OCI-LY7 (cell line): ENCODE measurements at regions not wholly inside any gene's neighbourhood (a gene's known extent, or its start where the extent isn't known, plus 50 kb on each side); places are given as distances from the start of the nearest gene placed in this dataset.

Source experiments
- BruUV-seq: library from RNA; stranded (reverse); fragments of 400-500 nt; replicated peaks from 2 replicates; lab custom pipeline; 2021; lab: Mats Ljungman, UMichigan
- CTCF ChIA-PET: fragments of 300-600 bp; sonication (Branson Sonifier 250); formaldehyde crosslinking; loops from one replicate; lab custom pipeline; 2022; ENCODE audit warnings: antibody characterized with exemption; ENCODE audit not compliant: unreplicated experiment; lab: Charles Lee
- POLR2A ChIA-PET: fragments of 300-600 bp; sonication (Branson Sonifier 250); formaldehyde crosslinking; loops from one replicate; lab custom pipeline; 2022; ENCODE audit warnings: antibody characterized with exemption; lab: Charles Lee
- DNase-seq: peaks from one replicate; pipeline ENCODE4 v3.0.0-alpha.2; 2015; ENCODE audit warnings: low spot score
- H2AFZ ChIP-seq: fragments of 200-600 bp; sonication (generic), shearing (Covaris generic); 2 replicates; pipeline ENCODE4 v1.6.1; 2014; ENCODE audit warnings: mild to moderate bottlenecking, antibody characterized with exemption, low read length, moderate library complexity
- H3K27ac ChIP-seq: fragments of 200-600 bp; sonication (generic); 2 replicates; pipeline ENCODE4 v1.5.1; 2014; ENCODE audit warnings: mixed run types, low read depth, mild to moderate bottlenecking, moderate library complexity, low read length, inconsistent platforms; ENCODE audit not compliant: poor library complexity, severe bottlenecking
- H3K36me3 ChIP-seq: fragments of 200-600 bp; sonication (generic); 2 replicates; pipeline ENCODE4 v1.6.1; 2014; ENCODE audit warnings: mild to moderate bottlenecking, antibody characterized with exemption, low read length, moderate library complexity, mixed read lengths; ENCODE audit not compliant: insufficient read depth
- H3K4me1 ChIP-seq: fragments of 200-600 bp; sonication (generic); 2 replicates; pipeline ENCODE4 v1.5.1; 2014; ENCODE audit warnings: mild to moderate bottlenecking, low read length; ENCODE audit not compliant: insufficient read depth, poor library complexity, severe bottlenecking
- H3K4me2 ChIP-seq: fragments of 200-600 bp; sonication (generic); 2 replicates; pipeline ENCODE4 v1.6.1; 2014; ENCODE audit warnings: mild to moderate bottlenecking, low read length
- H3K4me3 ChIP-seq: fragments of 200-600 bp; sonication (generic); 2 replicates; pipeline ENCODE4 v1.5.1; 2014; ENCODE audit warnings: mild to moderate bottlenecking, low read depth, low read length; ENCODE audit not compliant: poor library complexity, severe bottlenecking
- H3K79me2 ChIP-seq: fragments of 200-600 bp; sonication (generic); 2 replicates; pipeline ENCODE4 v1.6.1; 2016; ENCODE audit warnings: low read depth, mild to moderate bottlenecking, low read length, moderate library complexity, mixed read lengths; ENCODE audit not compliant: insufficient read depth
- H3K9me2 ChIP-seq: fragments of 200-600 bp; sonication (generic); 2 replicates; pipeline ENCODE4 v1.6.1; 2016; ENCODE audit warnings: mild to moderate bottlenecking, low read length, mixed read lengths; ENCODE audit not compliant: insufficient read depth
- H3K9me3 ChIP-seq: fragments of 200-600 bp; sonication (generic); 2 replicates; pipeline ENCODE4 v1.6.1; 2014; ENCODE audit warnings: mild to moderate bottlenecking, mixed run types, low read length, mixed read lengths
- H4K20me1 ChIP-seq: fragments of 200-600 bp; sonication (generic); 2 replicates; pipeline ENCODE4 v1.6.1; 2014; ENCODE audit warnings: mild to moderate bottlenecking, antibody characterized with exemption, low read length, moderate library complexity, mixed read lengths; ENCODE audit not compliant: insufficient read depth
- CTCF ChIP-seq: fragments of 200-600 bp; sonication (generic); conservative IDR thresholded peaks from 2 replicates; pipeline ENCODE4 v1.5.1; 2014; ENCODE audit warnings: mild to moderate bottlenecking, antibody characterized with exemption, low read length, moderate library complexity, mixed read lengths
- EZH2phosphoT487 ChIP-seq: fragments of 200-600 bp; sonication (generic); IDR thresholded peaks from 2 replicates; pipeline ENCODE4 v1.6.1; 2018; ENCODE audit warnings: low read depth, borderline replicate concordance, mild to moderate bottlenecking, mixed run types, antibody characterized with exemption, low read length, moderate library complexity, mixed read lengths
- intact Hi-C: fragments of 100-400 bp; cut with micrococcal nuclease; formaldehyde crosslinking; loops from one replicate; pipeline ENCODE4 v1.10.0; 2022; ENCODE audit not compliant: unreplicated experiment

GRCh38 chr11:110896358-110896757 lies 184.1 kb upstream of the ARHGAP20 start:
- Histone ChIP-seq H3K79me2 (no peaks in the 10 kb centered on the region), H3K4me1 (no peaks in the 10 kb centered on the region), H4K20me1 (no peaks in the 10 kb centered on the region), H3K27ac (no peak overlapping the region), H3K9me2 (no peaks in the 10 kb centered on the region), H3K9me3 (no peaks in the 10 kb centered on the region), H3K36me3 (no peaks in the 10 kb centered on the region), H2AFZ (no peak overlapping the region), H3K4me2 (no peak overlapping the region), H3K4me3 (no peak overlapping the region)
- POLR2A ChIA-PET, result no interaction called here
- TF ChIP-seq CTCF, result no peak
- no peak for TF ChIP-seq EZH2phosphoT487
- no TSS peak for BruUV-seq
- intact Hi-C loops, result no loop called here
- no peak for DNase-seq
- CTCF ChIA-PET, result no interaction called here

- TF ChIP-seq EZH2phosphoT487 (no peak), CTCF (no peak)
- Histone ChIP-seq H3K9me3 (no peaks in the 10 kb centered on the region), H3K4me3 (no peak overlapping the region), H3K9me2 (no peaks in the 10 kb centered on the region), H3K36me3 (no peaks in the 10 kb centered on the region), H3K4me1 (no peaks in the 10 kb centered on the region), H3K79me2 (no peaks in the 10 kb centered on the region), H4K20me1 (no peaks in the 10 kb centered on the region), H2AFZ (no peak overlapping the region), H3K4me2 (no peak overlapping the region), H3K27ac (no peak overlapping the region)
- POLR2A ChIA-PET, result no interaction called here
- CTCF ChIA-PET, result no interaction called here
- intact Hi-C loops, result no loop called here
- no peak for DNase-seq
- no TSS peak for BruUV-seq
These were observed 182.0 kb upstream of the ARHGAP20 start for GRCh38 chr11:110894224-110894623.

GRCh38 chr11:110892741-110893285 lies 180.6 kb upstream of the ARHGAP20 start:
- CTCF ChIA-PET, result no interaction called here

More at GRCh38 chr11:110892741-110893285, 180.6 kb upstream of the ARHGAP20 start:
- Histone ChIP-seq H3K9me2 (no peaks in the 10 kb centered on the region), H3K4me2 (no peak overlapping the region), H3K9me3 (no peaks in the 10 kb centered on the region), H3K4me1 (no peaks in the 10 kb centered on the region), H3K79me2 (no peaks in the 10 kb centered on the region), H3K36me3 (no peaks in the 10 kb centered on the region), H3K27ac (no peak overlapping the region), H2AFZ (no peak overlapping the region), H3K4me3 (no peak overlapping the region), H4K20me1 (no peaks in the 10 kb centered on the region)
- TF ChIP-seq EZH2phosphoT487 (no peak), CTCF (no peak)
- no peak for DNase-seq
- intact Hi-C loops, result no loop called here
- POLR2A ChIA-PET, result interaction anchor here (0.7 to 0.8 kb wide), 2 partner anchors 114 to 468 kb away, joined by 4 to 5 read pairs; no protein-coding TSS in a partner anchor
- no TSS peak for BruUV-seq
